ENCODE measurements at regions not wholly inside any gene's neighbourhood (a gene's known extent, or its start where the extent isn't known, plus 50 kb on each side); places are given as distances from the start of the nearest gene placed in this dataset.
"Not testable (repeated sequence)": the region's sequence is repeated elsewhere in the genome, so short reads cannot be mapped to it uniquely, and the experiment has no call there.

GRCh38 chr4:38333219-38333618 is 330.8 kb upstream of the KLF3 start:
- H3K27ac ChIP-seq: no peak overlapping the region
- no peak for DNase-seq (ENCODE audit: low spot score)
- H3K4me3 ChIP-seq: no peak overlapping the region
- TF ChIP-seq CTCF (IDR thresholded peaks at IDR 0.05): no peak

DNA sequence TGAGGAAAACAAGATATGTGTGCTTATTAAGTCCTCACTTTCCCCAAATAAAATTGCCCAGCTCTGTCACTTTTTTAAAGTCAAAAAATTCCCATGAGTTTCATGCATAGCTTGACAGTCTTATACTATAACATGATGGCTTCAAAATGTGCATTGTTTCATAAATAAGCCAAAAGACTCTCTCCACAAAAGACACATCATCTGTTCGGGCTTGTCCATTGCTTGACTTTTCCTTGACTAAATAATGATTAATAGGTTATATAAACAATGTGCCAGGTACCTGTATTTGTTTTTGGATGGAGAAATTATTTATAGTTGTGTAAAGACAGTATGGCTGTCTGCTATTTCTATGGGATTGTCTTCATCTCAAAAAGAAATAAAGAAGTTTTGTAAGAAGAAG is 329.2 kb upstream of the KLF3 start:
- no peak for TF ChIP-seq CTCF (IDR thresholded peaks at IDR 0.05)
- no peak for DNase-seq (ENCODE audit: low spot score)
- Histone ChIP-seq H3K27ac (no peak overlapping the region), H3K4me3 (no peak overlapping the region)

DNA sequence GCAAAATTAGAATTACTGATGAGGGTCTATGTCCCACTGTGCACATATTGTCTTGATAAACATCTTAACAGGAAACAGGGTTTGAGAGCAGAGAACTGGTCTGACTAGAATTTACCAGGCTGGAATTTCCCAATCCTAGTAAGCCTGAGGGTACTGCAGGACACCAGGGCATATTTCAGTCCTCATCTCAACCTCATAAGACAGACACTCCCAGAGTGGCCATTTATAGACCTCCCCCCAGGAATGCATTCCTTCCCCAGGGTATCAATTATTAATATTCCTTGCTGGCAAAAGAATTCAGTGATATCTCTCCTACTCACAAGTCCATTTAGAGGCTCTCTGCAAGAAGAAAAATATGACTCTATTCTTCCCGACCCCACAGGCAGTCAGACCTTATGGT is 325.1 kb upstream of the KLF3 start:
- H3K4me3 ChIP-seq; H3K27ac ChIP-seq; DNase-seq (ENCODE audit: low spot score): not testable (repeated sequence)

- no peak overlapping the region for H3K4me3 ChIP-seq
- no peak overlapping the region for H3K27ac ChIP-seq
- TF ChIP-seq CTCF (IDR thresholded peaks at IDR 0.05): no peak
- no peak for DNase-seq (ENCODE audit: low spot score)
Observed at GRCh38 chr4:38343608-38344007, 320.4 kb upstream of the KLF3 start.

- H3K27ac ChIP-seq: no peak overlapping the region
- no peak overlapping the region for H3K4me3 ChIP-seq
- DNase-seq (ENCODE audit: low spot score): no peak
- TF ChIP-seq CTCF (IDR thresholded peaks at IDR 0.05): no peak
Observed at GRCh38 chr4:38344929-38345328, 319.1 kb upstream of the KLF3 start.

GRCh38 chr4:38347251-38347650 is 316.7 kb upstream of the KLF3 start:
- H3K4me3 ChIP-seq: no peak overlapping the region
- TF ChIP-seq CTCF (IDR thresholded peaks at IDR 0.05): no peak
- no peak overlapping the region for H3K27ac ChIP-seq
- DNase-seq (ENCODE audit: low spot score): no peak

GRCh38 chr4:38354421-38354820 is 309.6 kb upstream of the KLF3 start:
- no peak for TF ChIP-seq CTCF (IDR thresholded peaks at IDR 0.05)
- H3K4me3 ChIP-seq: no peak overlapping the region
- no peak for DNase-seq (ENCODE audit: low spot score)
- no peak overlapping the region for H3K27ac ChIP-seq

- no peak overlapping the region for H3K27ac ChIP-seq
- no peak overlapping the region for H3K4me3 ChIP-seq
- no peak for DNase-seq (ENCODE audit: low spot score)
- no peak for TF ChIP-seq CTCF (IDR thresholded peaks at IDR 0.05)
Observed at GRCh38 chr4:38354872-38355271, 309.1 kb upstream of the KLF3 start.

Measured in coronary artery (tissue), 2 donors.